Dermis blood vessel endothelial cell (primary cell): ENCODE measurements at regions not wholly inside any gene's neighbourhood (a gene's known extent, or its start where the extent isn't known, plus 50 kb on each side); places are given as distances from the start of the nearest gene placed in this dataset.

Source experiments
- DNase-seq: peaks from one replicate; pipeline ENCODE4 v3.0.0; 2010

- DNase-seq, result no peak
Measured at GRCh38 chr18:56210520-56210919, 427.9 kb downstream of the TXNL1 start.

- no peak for DNase-seq
Measured at GRCh38 chr18:56207989-56208388, 430.4 kb downstream of the TXNL1 start.

GRCh38 chr18:56204052-56204451, 434.3 kb downstream of the TXNL1 start:
- no peak for DNase-seq

GRCh38 chr18:56202678-56203077, 435.7 kb downstream of the TXNL1 start:
- peak; percentile 23 for DNase-seq

- DNase-seq, result peak; percentile 88
Measured at GRCh38 chr18:56200381-56200911, 437.9 kb downstream of the TXNL1 start.

- DNase-seq, result peak; percentile 81
Measured at GRCh38 chr18:56199580-56200330, 438.6 kb downstream of the TXNL1 start.

- peak; percentile 41 for DNase-seq
Measured at GRCh38 chr18:56197241-56197859, 441.0 kb downstream of the TXNL1 start.

- no peak for DNase-seq
Measured at GRCh38 chr18:56196495-56197225, 441.7 kb downstream of the TXNL1 start.

GRCh38 chr18:56191334-56191733, 447.1 kb downstream of the TXNL1 start:
- DNase-seq, result no peak

- no peak for DNase-seq
Measured at GRCh38 chr18:56189615-56190014, 448.8 kb downstream of the TXNL1 start.

GRCh38 chr18:56188529-56189275, 449.7 kb downstream of the TXNL1 start:
- no peak for DNase-seq

- no peak for DNase-seq
Measured at GRCh38 chr18:56186319-56186718, 452.1 kb downstream of the TXNL1 start.

- DNase-seq, result no peak
Measured at GRCh38 chr18:56185126-56185525, 453.3 kb downstream of the TXNL1 start.

- no peak for DNase-seq
Measured at GRCh38 chr18:56176751-56177150, 461.6 kb downstream of the TXNL1 start.

- no peak for DNase-seq
Measured at GRCh38 chr18:56175330-56176001, 462.9 kb downstream of the TXNL1 start.

- no peak for DNase-seq
Measured at GRCh38 chr18:56173542-56174220, 464.7 kb downstream of the TXNL1 start.

GRCh38 chr18:56172527-56172926, 465.9 kb downstream of the TXNL1 start:
- no peak for DNase-seq

GRCh38 chr18:56171848-56172247, 466.5 kb downstream of the TXNL1 start:
- no peak for DNase-seq

- no peak for DNase-seq
Measured at GRCh38 chr18:56168049-56168781, 470.2 kb downstream of the TXNL1 start.

GRCh38 chr18:56167366-56167765, 471.0 kb downstream of the TXNL1 start:
- no peak for DNase-seq

- no peak for DNase-seq
Measured at GRCh38 chr18:56166914-56167313, 471.5 kb downstream of the TXNL1 start.
